Fibroblast of lung (primary cell): ENCODE measurements at regions not wholly inside any gene's neighbourhood (a gene's known extent, or its start where the extent isn't known, plus 50 kb on each side); places are given as distances from the start of the nearest gene placed in this dataset.

ENCODE experiments used
- CTCF ChIP-seq, 2 donors: IDR thresholded peaks in 1 of 2; conservative IDR thresholded peaks in 1 of 2; 1 replicate in 1 of 2; 2 replicates in 1 of 2; pipeline ENCODE4 v1.5.1; 2011 to 2012; ENCODE audit warnings: low read length in 2 of 2, control low read depth in 1 of 2, inconsistent platforms in 1 of 2, low read depth in 1 of 2, mild to moderate bottlenecking in 1 of 2
- EZH2 ChIP-seq: IDR thresholded peaks from 2 replicates; pipeline ENCODE4 v1.5.1; 2012; ENCODE audit warnings: low read length, control low read depth, mild to moderate bottlenecking; ENCODE audit errors: missing control alignments

GRCh38 chr2:199040522-199040921, 417.2 kb downstream of the SATB2 start:
- TF ChIP-seq CTCF (conservative IDR thresholded peaks at IDR 0.05 in 1 of 2, IDR thresholded peaks at IDR 0.05 in 1 of 2; ENCODE audit: low read depth in 1 of 2, low read length in 2 of 2) (no peak), EZH2 (no peak)
